Brain pericyte (primary cell): ENCODE measurements at regions not wholly inside any gene's neighbourhood (a gene's known extent, or its start where the extent isn't known, plus 50 kb on each side); places are given as distances from the start of the nearest gene placed in this dataset.
"Not testable (repeated sequence)": the region's sequence is repeated elsewhere in the genome, so short reads cannot be mapped to it uniquely, and the experiment has no call there.

Source experiments
- DNase-seq: peaks from one replicate; pipeline ENCODE4 v3.0.0-alpha.2; 2012; ENCODE audit warnings: low read depth, low spot score

DNA sequence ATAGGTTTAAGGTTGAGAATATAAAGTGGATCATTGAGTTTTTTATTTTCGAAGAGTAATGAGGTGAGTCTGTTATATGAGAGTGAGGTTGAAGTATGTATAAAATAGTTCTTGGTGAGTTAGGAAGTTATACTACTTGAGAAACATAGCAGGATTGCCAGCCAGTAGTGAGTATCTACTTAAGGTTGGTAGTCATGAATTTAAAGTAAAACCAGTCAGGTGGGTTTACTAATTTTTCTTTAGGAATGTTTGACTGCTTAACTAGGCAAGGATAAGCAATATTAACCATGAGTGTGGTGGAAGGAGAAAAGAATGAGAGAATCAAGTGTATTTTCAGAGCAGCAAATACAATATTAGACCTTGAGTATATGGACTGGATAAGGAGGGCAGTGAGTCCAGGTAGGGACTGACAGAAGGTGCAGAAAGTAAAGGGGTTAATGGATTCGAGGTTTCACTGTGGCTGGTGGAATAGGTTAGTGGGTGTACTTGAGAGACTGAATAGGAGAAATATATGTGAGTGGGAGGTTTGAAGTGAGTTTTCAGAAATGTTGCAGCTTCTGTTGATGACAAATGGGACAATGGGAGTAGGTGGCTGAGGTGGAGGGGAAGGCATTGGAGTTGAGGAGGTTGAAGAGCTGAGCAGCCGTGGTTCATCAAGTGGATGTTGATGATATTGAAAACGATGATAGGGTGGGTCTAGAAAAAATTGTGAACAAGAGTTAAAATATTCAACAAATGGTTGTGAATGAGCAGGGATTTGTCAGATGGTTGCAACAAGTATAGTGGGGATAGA is 232.5 kb upstream of the ASCC3 start:
- DNase-seq = no peak

DNA sequence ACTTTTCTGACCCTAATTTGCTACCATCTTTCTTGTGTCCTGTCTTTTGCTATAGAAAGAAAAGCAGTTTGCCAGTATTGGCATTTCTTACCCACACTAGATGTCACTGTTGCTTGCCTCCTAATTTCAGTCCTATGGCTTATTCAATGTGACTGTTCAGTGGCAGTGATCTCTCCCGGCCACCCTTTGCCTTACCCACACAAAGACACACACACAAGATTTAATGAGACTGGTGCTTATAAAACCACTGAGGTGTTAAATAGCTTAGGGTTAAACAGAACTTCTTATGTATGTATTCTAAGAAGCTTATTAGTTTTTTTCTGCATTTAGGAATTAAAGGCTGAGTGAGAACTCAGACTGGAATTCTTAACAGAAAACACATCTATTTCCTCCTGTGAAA is 233.6 kb upstream of the ASCC3 start:
- DNase-seq = no peak

DNA sequence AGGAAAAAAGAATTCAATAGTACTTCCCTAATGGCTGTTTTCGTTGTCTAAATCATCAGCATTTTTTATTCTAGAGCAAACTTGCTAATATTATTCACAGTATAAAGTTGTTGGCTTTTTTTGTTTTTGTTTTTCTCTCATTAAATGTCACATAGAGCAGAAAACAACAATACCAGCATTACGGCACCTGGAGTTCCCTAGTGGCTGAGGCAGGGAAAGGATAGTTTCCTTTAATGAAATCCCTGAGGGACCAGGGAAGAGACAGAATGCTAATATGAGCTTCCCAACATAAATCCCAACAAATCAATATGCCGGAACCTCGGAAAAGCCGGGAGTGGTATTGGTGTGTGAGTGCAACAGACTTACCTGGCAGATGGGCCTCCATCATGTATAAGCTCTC is 235.2 kb upstream of the ASCC3 start:
- no peak for DNase-seq

DNA sequence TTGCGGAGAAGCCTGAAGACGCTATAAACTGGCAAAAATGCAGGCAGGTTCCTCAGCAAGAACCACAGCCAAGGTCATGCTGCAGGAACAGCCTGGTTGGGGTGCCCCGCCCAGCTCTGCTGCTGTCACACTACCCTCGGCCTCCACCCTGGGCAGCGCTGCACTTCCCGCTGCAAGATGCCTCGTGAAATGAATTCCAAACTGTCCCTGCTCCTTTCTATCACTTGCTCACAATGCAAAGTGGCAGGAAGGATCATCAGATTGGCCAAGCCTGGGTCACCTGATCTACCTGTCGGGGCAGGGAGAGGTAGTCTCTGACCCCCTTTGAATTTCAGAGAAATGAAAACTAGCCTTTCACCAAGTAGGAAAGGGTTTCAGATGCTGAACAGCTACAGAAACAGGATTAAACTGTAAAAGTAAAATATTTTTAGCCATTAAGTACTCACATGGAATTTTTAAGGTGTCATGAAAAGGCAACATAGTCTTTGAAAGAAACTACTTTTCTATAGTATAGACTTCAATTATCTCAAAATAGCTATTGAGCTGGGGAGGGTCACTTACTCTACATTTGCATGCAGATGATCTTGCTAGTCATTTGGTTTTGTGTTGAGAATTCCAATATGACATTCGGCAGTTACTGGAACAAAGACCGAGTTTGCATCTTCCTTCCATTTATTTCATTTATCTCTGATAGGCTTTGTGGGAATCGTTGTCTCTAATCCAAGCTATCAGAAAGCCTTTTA is 236.4 kb upstream of the ASCC3 start:
- DNase-seq = no peak

DNA sequence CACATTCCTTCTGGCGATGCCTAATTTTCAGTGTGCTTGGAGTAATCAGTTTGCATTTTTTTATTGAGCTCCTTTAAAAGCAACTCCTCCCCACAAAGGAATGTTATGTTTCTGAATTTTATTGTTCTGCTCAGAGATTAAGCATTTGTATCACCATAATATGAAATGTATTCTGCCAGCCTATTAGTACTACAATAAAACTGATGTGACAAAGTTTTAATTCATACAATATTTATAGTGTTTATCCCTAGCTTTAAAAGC is 236.9 kb upstream of the ASCC3 start:
- DNase-seq = no peak

DNA sequence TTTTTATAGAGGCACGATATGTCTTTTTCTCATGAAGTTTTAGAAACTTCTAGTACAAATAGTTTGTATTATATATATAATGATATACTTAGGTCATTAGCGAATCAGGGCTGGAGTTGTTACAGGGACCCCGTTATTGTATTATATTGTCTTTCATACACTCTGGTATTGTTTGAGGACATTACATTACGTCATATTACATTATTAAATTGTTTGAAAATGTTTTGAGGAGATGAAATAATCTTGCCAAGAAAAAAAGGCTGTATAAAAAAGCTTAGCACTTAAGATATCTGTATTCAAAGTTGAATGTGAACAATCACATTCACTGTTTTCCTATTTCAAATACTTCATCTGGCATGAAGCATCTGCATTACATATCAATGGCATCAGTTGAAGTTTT is 239.6 kb upstream of the ASCC3 start:
- no peak for DNase-seq

DNA sequence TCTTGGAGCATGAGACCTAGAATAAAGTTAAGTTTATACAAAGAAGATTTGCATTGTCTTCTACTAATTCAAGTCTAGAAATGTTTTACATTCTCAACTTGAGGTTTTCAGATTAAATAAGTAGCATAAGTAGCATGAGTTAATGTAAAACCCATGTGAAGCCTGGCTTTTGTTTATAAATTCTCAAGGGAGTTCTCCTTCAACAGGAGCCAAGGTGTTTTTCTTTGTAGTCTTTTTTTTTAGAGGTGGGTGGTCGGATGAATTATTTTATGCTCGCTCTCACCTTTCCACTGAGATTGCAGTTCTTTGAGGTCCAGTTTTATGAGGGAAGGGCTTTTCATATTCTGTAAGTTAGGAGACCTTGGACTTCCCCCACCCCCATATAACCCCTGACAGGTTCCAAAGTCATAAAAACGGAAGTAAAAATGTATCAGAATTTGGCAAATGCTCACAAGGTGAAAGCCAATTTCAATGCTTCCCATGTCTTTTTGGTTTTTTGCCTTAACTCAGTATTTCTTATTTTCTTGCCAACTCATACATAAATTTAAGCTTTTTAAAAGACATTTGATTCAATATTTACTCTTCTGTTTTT is 244.3 kb upstream of the ASCC3 start:
- no peak for DNase-seq

DNA sequence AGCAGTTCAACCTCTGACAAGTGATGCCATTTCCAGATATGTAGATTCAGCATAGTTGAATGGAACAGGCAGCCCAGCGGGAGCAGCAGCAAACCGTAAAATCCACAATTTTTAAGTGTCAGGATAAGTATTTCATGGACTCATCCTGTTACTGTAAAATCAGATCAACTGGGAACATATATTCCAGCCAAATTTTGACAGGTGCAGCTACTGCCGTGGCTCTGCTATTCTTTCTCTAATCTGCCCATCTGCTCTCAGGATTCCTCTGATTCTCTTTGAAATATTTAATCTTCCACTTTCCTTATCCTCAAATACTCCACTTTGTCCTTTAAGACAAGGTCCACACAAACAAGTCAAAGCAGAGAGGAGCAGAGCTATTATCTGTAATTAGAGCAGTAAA is 245.4 kb upstream of the ASCC3 start:
- DNase-seq = no peak

DNA sequence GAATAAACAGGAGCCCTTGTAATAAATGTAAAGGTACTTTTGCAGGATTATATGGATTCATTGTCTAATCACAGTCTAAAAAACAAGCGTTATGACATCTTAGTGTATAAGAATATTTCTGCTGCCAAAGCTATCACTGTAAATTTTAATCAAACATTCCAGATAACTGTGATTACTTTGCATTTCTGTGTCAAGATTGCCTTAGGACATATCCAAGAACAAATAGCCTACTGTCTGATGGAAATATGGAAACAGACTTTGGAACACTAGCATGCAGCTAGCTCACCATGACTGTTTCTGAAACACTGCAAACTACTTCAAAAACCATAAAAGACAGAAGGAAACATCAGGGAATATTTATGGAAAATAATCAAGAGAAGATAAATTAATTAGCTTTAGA is 248.7 kb upstream of the ASCC3 start:
- DNase-seq = no peak

DNA sequence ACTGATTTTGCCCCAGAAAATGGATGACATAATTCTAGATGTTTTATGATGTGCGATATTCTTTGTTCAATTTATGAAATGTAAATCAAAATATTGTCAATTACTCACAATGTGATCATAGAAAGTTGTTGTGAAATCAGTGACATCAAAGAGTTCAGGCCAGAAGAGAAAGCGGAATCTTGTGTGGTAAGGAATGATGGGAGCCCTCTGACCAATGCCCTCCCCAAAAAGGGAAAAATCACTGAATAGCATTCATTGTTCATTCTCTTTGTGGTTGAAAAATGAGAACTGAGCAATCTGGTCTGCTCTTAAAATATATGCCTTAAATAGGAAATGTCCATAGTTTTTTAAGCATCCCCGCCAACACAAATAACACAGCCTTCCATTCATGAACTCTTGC is 247.1 kb upstream of the GRIK2 start:
- DNase-seq = peak; percentile 0

DNA sequence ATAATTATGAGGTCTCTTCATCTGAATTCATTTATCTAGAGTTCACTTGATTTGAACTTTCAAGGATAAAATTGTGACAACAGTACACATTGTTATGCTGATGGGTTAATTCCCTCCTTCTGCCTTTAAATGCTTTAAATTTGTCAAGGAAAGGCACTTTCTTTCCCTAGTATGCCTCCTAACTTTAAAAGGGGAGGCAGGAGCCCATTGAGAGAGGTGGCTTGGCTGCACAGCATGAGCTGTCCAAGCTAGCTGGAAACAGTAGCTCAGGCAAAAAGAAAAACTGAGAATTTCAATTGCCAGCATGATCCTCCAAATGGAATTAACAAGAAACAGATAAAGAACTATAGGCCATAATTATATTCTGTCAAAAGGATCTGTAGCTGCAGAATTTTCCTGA is 243.3 kb upstream of the GRIK2 start:
- DNase-seq = no peak

DNA sequence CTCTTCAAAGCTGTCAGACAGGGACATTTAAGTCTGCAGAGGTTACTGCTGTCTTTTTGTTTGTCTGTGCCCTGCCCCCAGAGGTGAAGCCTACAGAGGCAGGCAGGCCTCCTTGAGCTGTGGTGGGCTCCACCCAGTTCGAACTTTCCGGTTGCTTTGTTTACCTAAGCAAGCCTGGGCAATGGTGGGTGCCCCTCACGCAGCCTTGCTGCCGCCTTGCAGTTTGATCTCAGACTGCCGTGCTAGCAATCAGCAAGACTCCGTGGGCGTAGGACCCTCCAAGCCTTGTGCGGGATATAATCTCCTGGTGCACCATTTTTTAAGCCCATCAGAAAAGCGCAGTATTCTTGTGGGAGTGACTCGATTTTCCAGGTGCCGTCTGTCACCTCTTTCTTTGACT is 235.9 kb upstream of the GRIK2 start:
- not testable (repeated sequence) for DNase-seq

DNA sequence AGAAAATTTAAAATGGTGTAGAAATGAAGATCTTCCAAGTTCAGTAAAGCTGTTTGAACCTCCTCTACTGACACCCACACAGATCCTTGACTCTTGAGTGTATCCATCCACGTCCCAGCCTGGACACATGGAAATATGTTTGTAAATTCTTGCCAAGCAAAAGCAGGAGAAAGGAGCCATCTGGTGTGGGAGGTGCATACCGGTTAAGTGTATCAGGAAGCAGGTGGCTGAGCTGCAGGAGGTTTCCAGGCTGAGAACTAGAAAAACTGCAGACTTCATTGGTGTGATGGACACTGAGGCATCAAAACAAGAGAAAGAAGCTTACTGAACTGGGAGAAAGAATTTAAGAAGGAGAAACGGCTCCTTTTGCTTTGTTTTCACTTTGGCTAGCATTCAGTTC is 229.9 kb upstream of the GRIK2 start:
- DNase-seq = no peak

DNA sequence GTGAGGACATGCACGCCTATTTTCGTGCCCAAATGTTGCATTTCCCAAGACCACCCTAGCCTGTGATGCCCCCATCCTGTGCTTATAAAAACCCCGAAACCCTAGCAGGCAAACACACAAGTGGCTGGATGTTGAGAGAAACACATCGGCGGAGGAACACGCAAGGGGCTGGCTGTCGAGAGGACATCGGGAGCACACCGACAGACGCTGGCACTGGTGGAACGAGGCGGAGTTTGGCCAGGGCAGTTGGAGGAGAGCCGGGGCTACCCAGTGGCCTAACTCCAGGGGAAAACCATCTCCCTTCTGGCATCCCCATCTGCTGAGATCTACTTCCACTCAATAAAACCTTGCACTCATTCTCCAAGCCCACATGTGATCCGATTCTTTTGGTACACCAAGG is 225.9 kb upstream of the GRIK2 start:
- DNase-seq = no peak

DNA sequence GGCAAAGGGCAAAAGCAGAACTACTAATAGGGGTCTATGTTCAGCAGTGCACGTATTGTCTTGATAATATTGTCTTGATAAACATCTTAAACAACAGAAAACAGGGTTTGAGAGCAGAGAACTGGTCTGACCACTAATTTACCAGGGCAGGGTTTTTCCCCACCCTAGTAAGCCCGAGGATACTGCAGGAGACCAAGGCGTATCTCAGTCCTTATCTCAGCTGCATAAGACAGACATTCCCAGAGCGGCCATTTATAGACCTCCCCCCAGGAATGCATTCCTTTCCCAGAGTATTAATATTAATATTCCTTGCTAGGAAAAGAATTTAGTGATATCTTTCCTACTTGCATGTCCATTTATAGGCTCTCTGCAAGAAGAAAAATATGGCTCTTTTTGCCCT is 222.5 kb upstream of the GRIK2 start:
- not testable (repeated sequence) for DNase-seq

DNA sequence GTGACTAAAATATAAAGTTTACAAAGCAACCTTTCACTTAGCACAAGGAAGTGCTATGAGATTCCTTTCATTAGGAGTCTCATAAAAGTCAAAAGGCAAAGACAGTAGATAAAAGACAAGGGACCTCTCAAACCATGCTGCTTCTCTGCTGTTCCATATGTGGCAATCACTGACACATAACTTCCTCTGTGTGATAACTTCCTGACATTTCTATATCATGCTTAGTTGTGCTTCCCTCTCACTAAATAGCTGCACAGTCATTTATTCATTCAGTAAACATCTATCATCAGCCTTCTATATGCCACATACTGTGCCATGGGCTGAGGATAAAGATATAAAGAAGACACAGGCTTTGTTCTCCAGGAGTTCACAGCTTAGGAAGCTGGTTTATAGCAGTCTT is 214.8 kb upstream of the GRIK2 start:
- no peak for DNase-seq

DNA sequence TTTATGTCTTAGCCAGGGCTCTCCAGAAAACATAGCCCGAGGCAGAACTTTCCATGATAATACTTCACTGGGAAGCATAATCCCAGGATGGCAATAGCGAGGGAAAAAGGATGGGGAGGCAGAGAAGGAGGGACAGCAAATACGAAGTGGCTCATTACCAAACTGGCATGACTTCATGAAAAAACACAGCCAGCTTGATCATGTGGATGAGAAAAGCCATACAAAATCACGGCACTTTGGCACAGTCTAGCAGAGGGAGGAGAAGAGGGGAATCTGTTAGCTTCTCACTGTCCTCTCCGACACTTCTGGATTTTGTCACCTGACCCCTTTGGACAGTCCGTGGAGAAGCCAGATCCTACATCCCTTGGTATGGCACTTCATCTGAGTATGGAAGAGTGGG is 212.5 kb upstream of the GRIK2 start:
- DNase-seq = no peak

DNA sequence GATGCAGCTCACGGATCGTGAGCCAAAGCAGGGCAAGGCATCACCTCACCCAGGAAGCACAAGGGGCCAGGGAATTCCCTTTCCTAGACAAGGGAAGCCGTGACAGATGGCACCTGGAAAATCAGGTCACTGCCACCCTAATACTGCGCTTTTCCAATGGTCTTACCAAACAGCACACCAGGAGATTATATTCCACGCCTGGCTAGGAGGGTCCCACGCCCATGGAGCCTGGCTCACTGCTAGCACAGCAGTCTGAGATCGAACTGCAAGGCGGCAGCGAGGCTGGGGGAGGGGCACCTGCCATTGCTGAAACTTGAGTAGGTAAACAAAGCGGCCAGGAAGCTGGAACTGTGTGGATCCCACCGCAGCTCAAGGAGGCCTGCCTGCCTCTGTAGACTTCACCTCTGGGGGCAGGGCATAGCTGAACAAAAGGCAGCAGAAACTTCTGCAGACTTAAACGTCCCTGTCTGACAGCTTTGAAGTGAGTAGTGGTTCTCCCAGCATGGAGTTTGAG is 205.2 kb upstream of the GRIK2 start:
- DNase-seq = not testable (repeated sequence)

DNA sequence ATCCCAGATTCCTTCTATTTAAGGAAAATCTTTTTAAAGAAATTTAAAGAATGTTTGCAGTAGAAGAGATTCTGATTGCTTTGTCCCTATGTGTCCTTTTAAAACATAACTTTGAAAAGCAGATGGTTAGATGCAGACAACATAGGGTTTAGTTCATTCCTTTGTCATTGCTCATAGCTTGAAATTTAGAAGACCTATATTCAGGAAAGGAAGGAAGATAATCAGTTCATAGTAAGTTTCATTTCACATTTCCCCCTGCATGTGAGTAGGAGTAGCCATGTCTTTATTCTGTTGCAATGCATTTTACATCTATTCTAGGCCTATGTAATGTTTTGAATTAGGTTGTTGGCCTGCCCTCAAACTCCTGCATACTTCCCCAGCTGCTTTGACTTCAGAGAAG is 197.9 kb upstream of the GRIK2 start:
- DNase-seq = no peak

DNA sequence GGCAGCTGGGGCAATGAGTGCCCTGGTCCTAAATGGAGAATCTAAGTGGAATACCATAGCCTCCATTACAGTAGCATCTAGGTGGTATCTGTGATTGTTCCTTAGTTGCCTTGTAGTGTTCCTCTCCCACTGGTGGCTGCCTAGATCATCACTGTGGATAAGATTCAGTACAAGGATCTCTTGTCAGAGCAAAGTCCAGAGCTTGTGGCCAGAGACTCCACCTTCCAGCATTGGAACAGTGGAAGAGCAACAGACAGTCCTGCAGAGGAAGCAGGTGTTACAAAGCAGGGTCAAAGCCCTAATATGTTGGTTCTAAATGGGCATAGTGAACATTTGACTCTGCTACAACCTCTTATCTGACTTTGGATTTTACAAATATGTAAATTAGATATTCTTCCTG is 194.1 kb upstream of the GRIK2 start:
- no peak for DNase-seq

DNA sequence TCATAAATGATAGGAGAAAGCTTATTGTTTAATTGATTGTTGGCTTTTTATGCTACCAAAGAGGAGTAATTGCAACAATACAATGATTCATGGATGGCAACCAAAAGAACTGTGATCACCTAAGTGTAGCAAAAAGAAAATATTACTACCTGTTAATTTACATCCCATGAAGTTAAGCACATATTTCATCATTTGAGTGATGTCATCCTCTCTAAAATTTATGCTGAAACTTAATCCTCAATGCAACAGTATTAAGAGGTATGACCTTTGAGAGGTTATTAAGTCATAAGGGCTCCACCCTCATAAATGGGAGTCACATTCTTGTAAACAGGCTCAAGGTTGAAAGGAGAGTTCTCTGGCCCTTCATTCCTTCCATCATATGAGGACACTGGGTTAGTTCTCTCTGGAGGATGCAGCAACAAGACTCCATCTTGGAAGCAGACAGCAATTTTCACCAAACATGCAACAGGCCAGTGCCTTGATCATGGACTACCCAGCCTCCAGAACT is 190.6 kb upstream of the GRIK2 start:
- no peak for DNase-seq

DNA sequence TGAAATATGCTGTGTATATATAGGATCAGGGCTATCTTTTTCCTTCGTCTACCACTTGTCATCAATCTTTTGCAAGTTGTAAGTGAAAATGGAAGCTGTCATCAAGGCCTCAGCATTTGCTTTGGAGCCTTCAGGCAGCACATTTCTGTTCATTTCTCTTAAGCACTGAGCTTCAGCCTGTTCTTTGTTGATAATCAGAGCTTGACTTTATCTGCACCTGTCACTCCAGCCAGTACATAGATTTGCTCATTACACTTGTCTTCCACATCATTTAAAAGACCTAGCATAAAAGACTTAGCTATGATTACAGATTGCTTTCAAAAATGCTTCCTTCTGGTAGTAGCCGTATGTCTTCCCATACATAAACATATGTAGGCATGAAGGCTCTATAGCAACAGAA is 189.8 kb upstream of the GRIK2 start:
- no peak for DNase-seq

DNA sequence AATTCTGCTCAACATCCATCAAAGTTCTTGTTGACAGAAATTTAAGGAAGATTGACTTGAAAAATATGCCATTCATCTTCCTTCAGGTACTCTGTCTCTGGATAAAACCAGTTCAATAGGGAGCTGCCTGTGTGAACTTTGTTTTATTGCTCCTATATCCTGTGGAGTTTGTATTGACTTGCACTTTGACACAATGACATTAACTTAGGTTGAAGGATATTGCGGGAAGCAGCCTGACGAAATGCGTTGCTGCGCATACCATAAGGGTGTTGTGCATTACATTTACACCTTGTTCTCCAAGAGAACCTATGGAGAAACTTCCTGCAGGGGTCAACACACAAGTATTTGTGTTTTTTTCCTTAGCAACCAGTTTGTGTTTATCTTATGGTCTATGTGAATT is 185.4 kb upstream of the GRIK2 start:
- DNase-seq = no peak
